Immature natural killer cell (primary cell): ENCODE measurements at regions not wholly inside any gene's neighbourhood (a gene's known extent, or its start where the extent isn't known, plus 50 kb on each side); places are given as distances from the start of the nearest gene placed in this dataset.

Experiments used
- DNase-seq, 3 donors: peaks; one replicate each; pipeline ENCODE4 v3.0.0; 2022; ENCODE audit warnings: mixed read lengths in 1 of 3
- H3K27ac Mint-ChIP-seq, 6 donors: one replicate each; pipeline ENCODE4 v1.8.0; 2020; ENCODE audit warnings: mixed read lengths in 6 of 6, mild to moderate bottlenecking in 5 of 6, inconsistent platforms in 4 of 6, moderate library complexity in 3 of 6
- H3K27me3 Mint-ChIP-seq, 3 donors: one replicate each; pipeline ENCODE4 v1.8.0; 2020 to 2021; ENCODE audit warnings: low read depth in 3 of 3, mild to moderate bottlenecking in 3 of 3, mixed read lengths in 3 of 3, moderate library complexity in 3 of 3, inconsistent platforms in 1 of 3
- H3K36me3 Mint-ChIP-seq, 3 donors: one replicate each; pipeline ENCODE4 v1.8.0; 2020; ENCODE audit warnings: mixed read lengths in 3 of 3, inconsistent platforms in 2 of 3, mild to moderate bottlenecking in 2 of 3
- H3K4me1 Mint-ChIP-seq, 2 donors: one replicate each; pipeline ENCODE4 v1.8.0; 2020; ENCODE audit warnings: inconsistent platforms in 2 of 2, mild to moderate bottlenecking in 2 of 2, mixed read lengths in 2 of 2, moderate library complexity in 1 of 2
- H3K4me3 Mint-ChIP-seq, 5 donors: one replicate each; pipeline ENCODE4 v1.8.0; 2020; ENCODE audit warnings: mild to moderate bottlenecking in 5 of 5, mixed read lengths in 5 of 5, inconsistent platforms in 3 of 5, moderate library complexity in 3 of 5
- H3K9me3 Mint-ChIP-seq, 6 donors: one replicate each; pipeline ENCODE4 v1.8.0; 2020; ENCODE audit warnings: mild to moderate bottlenecking in 6 of 6, mixed read lengths in 6 of 6, inconsistent platforms in 4 of 6, moderate library complexity in 3 of 6

GRCh38 chr6:144855812-144856531, 570.8 kb downstream of the UTRN start:
- Mint-ChIP-seq H3K36me3 (peaks cover 0 to 12% (median 4%) of the 10 kb centered on the region in 3 donors), H3K4me1 (peaks cover 27 to 63% of the 10 kb centered on the region in 2 donors), H3K4me3 (no peak overlapping the region), H3K27me3 (peaks cover 2 to 16% (median 5%) of the 10 kb centered on the region in 3 donors), H3K9me3 (no peaks in the 10 kb centered on the region), H3K27ac (peak overlapping the region in 4 of 6 donors; percentile 29 to 76 (median 71))
- DNase-seq, result no peak

- H3K27me3 Mint-ChIP-seq, result peaks cover 4 to 16% (median 5%) of the 10 kb centered on the region in 3 donors
- H3K4me1 Mint-ChIP-seq, result peaks cover 27 to 62% of the 10 kb centered on the region in 2 donors
- no peak for DNase-seq
- H3K36me3 Mint-ChIP-seq, result peaks cover 0 to 8% (median 0%) of the 10 kb centered on the region in 3 donors
- no peak overlapping the region for H3K27ac Mint-ChIP-seq
- H3K9me3 Mint-ChIP-seq, result no peaks in the 10 kb centered on the region
- H3K4me3 Mint-ChIP-seq, result no peak overlapping the region
These were observed 571.5 kb downstream of the UTRN start for GRCh38 chr6:144856622-144857021.

- Mint-ChIP-seq H3K9me3 (no peaks in the 10 kb centered on the region), H3K4me3 (no peak overlapping the region), H3K4me1 (peaks cover 25 to 58% of the 10 kb centered on the region in 2 donors), H3K27me3 (peaks cover 4 to 17% (median 5%) of the 10 kb centered on the region in 3 donors), H3K27ac (no peak overlapping the region), H3K36me3 (peaks cover 0 to 8% (median 0%) of the 10 kb centered on the region in 3 donors)
- DNase-seq, result no peak
These were observed 572.0 kb downstream of the UTRN start for GRCh38 chr6:144857086-144857485.

GRCh38 chr6:144862769-144863168, 577.6 kb downstream of the UTRN start:
- no peak for DNase-seq
- Mint-ChIP-seq H3K36me3 (peaks cover 4 to 6% (median 5%) of the 10 kb centered on the region in 3 donors), H3K4me1 (peaks cover 5 to 9% of the 10 kb centered on the region in 2 donors), H3K4me3 (no peak overlapping the region), H3K27ac (no peak overlapping the region), H3K27me3 (peaks cover 5 to 12% (median 6%) of the 10 kb centered on the region in 3 donors), H3K9me3 (peaks cover 0 to 19% (median 4%) of the 10 kb centered on the region in 6 donors)

- H3K27me3 Mint-ChIP-seq, result peaks cover 0 to 4% (median 3%) of the 10 kb centered on the region in 3 donors
- peaks cover 5 to 7% of the 10 kb centered on the region in 2 donors for H3K4me1 Mint-ChIP-seq
- no peak for DNase-seq
- H3K36me3 Mint-ChIP-seq, result peaks cover 0 to 9% (median 5%) of the 10 kb centered on the region in 3 donors
- H3K4me3 Mint-ChIP-seq, result no peak overlapping the region
- H3K9me3 Mint-ChIP-seq, result peaks cover 0 to 19% (median 5%) of the 10 kb centered on the region in 6 donors
- H3K27ac Mint-ChIP-seq, result no peak overlapping the region
These were observed 582.6 kb downstream of the UTRN start for GRCh38 chr6:144867761-144868160.

GRCh38 chr6:144870782-144871181, 585.6 kb downstream of the UTRN start:
- H3K36me3 Mint-ChIP-seq, result peaks cover 0 to 4% (median 0%) of the 10 kb centered on the region in 3 donors
- H3K27me3 Mint-ChIP-seq, result peaks cover 0 to 1% (median 1%) of the 10 kb centered on the region in 3 donors
- peaks cover 5 to 7% of the 10 kb centered on the region in 2 donors for H3K4me1 Mint-ChIP-seq
- no peak for DNase-seq
- no peak overlapping the region for H3K4me3 Mint-ChIP-seq
- no peak overlapping the region for H3K27ac Mint-ChIP-seq
- H3K9me3 Mint-ChIP-seq, result peaks cover 0 to 4% (median 0%) of the 10 kb centered on the region in 6 donors

GRCh38 chr6:144873623-144874378, 588.7 kb downstream of the UTRN start:
- no peak overlapping the region for H3K4me3 Mint-ChIP-seq
- H3K4me1 Mint-ChIP-seq, result no peaks in the 10 kb centered on the region
- H3K9me3 Mint-ChIP-seq, result peaks cover 0 to 3% (median 0%) of the 10 kb centered on the region in 6 donors
- H3K27ac Mint-ChIP-seq, result no peak overlapping the region
- H3K36me3 Mint-ChIP-seq, result peaks cover 0 to 4% (median 0%) of the 10 kb centered on the region in 3 donors
- DNase-seq, result no peak
- peaks cover 0 to 1% (median 0%) of the 10 kb centered on the region in 3 donors for H3K27me3 Mint-ChIP-seq

GRCh38 chr6:144876689-144877088, 591.6 kb downstream of the UTRN start:
- H3K4me1 Mint-ChIP-seq, result no peaks in the 10 kb centered on the region
- no peak overlapping the region for H3K27ac Mint-ChIP-seq
- DNase-seq, result no peak
- H3K4me3 Mint-ChIP-seq, result no peak overlapping the region
- H3K36me3 Mint-ChIP-seq, result no peaks in the 10 kb centered on the region
- H3K9me3 Mint-ChIP-seq, result peaks cover 0 to 1% (median 0%) of the 10 kb centered on the region in 6 donors
- H3K27me3 Mint-ChIP-seq, result peaks cover 0 to 2% (median 0%) of the 10 kb centered on the region in 3 donors

GRCh38 chr6:144877118-144877517, 592.0 kb downstream of the UTRN start:
- H3K36me3 Mint-ChIP-seq, result no peaks in the 10 kb centered on the region
- H3K4me3 Mint-ChIP-seq, result no peak overlapping the region
- no peak for DNase-seq
- H3K9me3 Mint-ChIP-seq, result peaks cover 0 to 1% (median 0%) of the 10 kb centered on the region in 6 donors
- H3K27me3 Mint-ChIP-seq, result peaks cover 0 to 2% (median 0%) of the 10 kb centered on the region in 3 donors
- H3K27ac Mint-ChIP-seq, result no peak overlapping the region
- H3K4me1 Mint-ChIP-seq, result no peaks in the 10 kb centered on the region

GRCh38 chr6:144878577-144878976, 593.4 kb downstream of the UTRN start:
- no peaks in the 10 kb centered on the region for H3K36me3 Mint-ChIP-seq
- H3K27ac Mint-ChIP-seq, result no peak overlapping the region
- H3K4me1 Mint-ChIP-seq, result no peaks in the 10 kb centered on the region
- DNase-seq, result no peak
- peaks cover 0 to 4% (median 1%) of the 10 kb centered on the region in 3 donors for H3K27me3 Mint-ChIP-seq
- H3K4me3 Mint-ChIP-seq, result no peak overlapping the region
- peaks cover 0 to 1% (median 0%) of the 10 kb centered on the region in 6 donors for H3K9me3 Mint-ChIP-seq

GRCh38 chr6:144879436-144879835, 594.3 kb downstream of the UTRN start:
- H3K4me3 Mint-ChIP-seq, result no peak overlapping the region
- H3K4me1 Mint-ChIP-seq, result no peaks in the 10 kb centered on the region
- H3K27ac Mint-ChIP-seq, result no peak overlapping the region
- H3K36me3 Mint-ChIP-seq, result no peaks in the 10 kb centered on the region
- H3K9me3 Mint-ChIP-seq, result peaks cover 0 to 1% (median 0%) of the 10 kb centered on the region in 6 donors
- peaks cover 0 to 4% (median 3%) of the 10 kb centered on the region in 3 donors for H3K27me3 Mint-ChIP-seq
- no peak for DNase-seq

- Mint-ChIP-seq H3K4me1 (no peaks in the 10 kb centered on the region), H3K36me3 (no peaks in the 10 kb centered on the region), H3K27me3 (peaks cover 0 to 6% (median 5%) of the 10 kb centered on the region in 3 donors), H3K9me3 (peaks cover 0 to 1% (median 0%) of the 10 kb centered on the region in 6 donors), H3K27ac (no peak overlapping the region), H3K4me3 (no peak overlapping the region)
- DNase-seq, result no peak
These were observed 597.3 kb downstream of the UTRN start for GRCh38 chr6:144882425-144882824.

- Mint-ChIP-seq H3K36me3 (no peaks in the 10 kb centered on the region), H3K27ac (no peak overlapping the region), H3K9me3 (peaks cover 0 to 1% (median 0%) of the 10 kb centered on the region in 6 donors), H3K4me3 (no peak overlapping the region), H3K4me1 (no peaks in the 10 kb centered on the region), H3K27me3 (peaks cover 0 to 6% (median 5%) of the 10 kb centered on the region in 3 donors)
- no peak for DNase-seq
These were observed 598.8 kb downstream of the UTRN start for GRCh38 chr6:144883915-144884314.

- no peaks in the 10 kb centered on the region for H3K4me1 Mint-ChIP-seq
- DNase-seq, result no peak
- no peak overlapping the region for H3K4me3 Mint-ChIP-seq
- no peak overlapping the region for H3K27ac Mint-ChIP-seq
- no peaks in the 10 kb centered on the region for H3K36me3 Mint-ChIP-seq
- peaks cover 0 to 5% (median 5%) of the 10 kb centered on the region in 3 donors for H3K27me3 Mint-ChIP-seq
- H3K9me3 Mint-ChIP-seq, result no peaks in the 10 kb centered on the region
These were observed 600.7 kb downstream of the UTRN start for GRCh38 chr6:144885817-144886216.
